Pons (tissue), 1 donor: ENCODE measurements at regions not wholly inside any gene's neighbourhood (a gene's known extent, or its start where the extent isn't known, plus 50 kb on each side); places are given as distances from the start of the nearest gene placed in this dataset.
"Not testable (repeated sequence)": the region's sequence is repeated elsewhere in the genome, so short reads cannot be mapped to it uniquely, and the experiment has no call there.

Experiments used
- DNase-seq: peaks from one replicate; pipeline ENCODE4 v3.0.0-alpha.2; 2016; ENCODE audit warnings: low spot score

DNA sequence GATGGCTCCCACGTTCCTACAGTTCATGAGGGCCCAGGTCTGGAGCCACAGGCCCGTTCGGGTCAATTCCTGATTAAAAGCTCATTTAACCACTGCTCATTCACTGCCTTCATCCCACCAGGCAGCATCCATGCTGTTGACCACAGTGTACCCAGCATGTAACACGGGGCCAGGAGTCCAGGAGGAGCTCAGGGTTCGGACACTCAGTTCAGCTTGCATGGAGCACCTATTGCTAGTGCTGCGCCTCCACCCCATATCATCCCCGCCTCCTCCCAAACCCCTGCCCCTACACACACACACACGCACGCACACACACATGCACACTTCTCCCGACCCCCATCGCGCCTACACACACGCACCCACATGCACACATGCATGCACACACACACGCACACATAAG is 72.9 kb upstream of the SNTG2 start:
- DNase-seq, result no peak

DNA sequence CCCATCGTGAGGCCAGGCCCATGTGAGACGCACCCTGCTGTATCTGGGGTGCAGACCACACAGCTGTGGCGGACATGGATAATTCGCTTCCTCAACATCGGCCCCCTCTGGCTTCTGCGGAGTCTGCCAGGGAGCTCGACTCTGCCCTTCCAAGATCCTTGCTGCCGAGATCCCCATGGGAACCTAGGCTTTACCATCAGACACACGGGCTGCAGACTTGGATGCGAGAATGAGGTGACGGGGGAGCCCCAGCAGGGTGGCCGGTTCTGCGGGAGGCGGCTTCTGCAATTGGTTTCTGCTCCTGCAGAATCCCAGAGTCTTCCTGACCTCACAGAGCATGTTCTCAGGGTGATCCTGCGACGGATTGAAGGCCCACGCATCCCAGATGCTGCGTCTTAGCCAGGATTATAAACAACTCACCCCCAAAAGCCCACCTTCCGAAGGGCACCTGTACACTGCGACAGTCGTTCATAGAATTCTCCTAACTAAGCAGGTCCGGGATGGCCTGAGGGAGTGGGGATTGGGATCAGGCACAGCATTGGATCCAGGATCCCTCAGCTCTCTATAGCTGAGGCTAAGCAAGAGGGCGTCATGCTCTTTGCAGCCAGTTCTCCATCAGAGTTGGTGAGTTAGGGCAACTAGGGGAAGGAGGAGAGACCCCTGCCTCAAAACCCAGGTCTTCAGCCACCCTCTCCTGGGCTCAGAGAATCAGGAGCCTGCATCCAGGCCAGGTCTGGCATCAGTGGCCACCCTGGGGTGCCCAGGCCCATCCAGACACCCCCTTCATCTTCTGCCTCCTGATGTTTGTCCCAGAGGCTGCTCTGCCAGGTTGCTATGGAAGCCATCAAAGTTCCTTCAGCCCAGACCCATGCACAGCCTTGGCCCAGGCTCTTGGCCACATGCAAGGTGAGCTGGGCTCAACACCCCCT is 74.7 kb upstream of the SNTG2 start:
- no peak for DNase-seq

DNA sequence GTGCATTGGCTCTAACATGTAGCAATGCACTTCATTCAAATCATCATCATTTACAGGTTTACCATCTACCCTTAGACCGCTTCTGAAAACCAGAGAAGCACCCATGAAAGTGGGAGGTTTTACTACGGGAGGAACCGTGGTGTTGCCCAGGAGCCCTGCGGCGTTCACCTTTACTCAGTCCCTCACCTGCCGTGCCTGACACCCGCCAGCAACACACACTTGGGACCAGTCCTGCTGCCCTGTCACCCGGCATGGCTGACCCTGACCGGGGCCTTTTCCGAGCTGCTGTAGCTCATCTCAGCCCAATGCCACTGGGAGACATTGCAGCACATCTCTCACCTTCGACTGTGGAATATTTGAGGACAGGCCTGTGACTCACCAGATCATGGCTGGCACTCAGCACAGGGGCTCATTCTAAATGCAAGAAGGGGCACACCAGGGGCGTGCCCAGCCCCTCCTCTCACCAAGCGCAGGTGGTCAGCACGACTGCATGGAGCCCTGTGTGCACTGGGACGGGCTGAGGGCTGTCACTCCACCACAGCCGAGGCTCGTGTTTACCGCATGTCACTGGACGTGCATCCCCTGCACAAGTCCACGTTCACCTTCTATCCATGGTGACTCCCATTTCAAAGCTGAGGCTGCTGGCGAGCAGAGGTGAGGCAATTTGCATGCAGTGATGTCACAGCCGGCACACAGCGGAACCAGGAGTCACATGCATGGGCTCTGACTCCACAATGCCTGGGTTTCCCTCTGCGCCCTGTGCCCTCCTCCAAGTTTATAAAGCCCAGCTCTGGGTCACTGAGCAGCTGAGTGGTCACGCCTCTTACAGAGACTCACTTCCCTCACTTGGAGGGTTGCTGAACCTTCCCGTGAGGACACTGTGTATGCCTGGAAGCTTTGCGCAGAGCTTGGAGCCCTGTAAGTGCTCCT is 76.7 kb upstream of the SNTG2 start:
- no peak for DNase-seq

DNA sequence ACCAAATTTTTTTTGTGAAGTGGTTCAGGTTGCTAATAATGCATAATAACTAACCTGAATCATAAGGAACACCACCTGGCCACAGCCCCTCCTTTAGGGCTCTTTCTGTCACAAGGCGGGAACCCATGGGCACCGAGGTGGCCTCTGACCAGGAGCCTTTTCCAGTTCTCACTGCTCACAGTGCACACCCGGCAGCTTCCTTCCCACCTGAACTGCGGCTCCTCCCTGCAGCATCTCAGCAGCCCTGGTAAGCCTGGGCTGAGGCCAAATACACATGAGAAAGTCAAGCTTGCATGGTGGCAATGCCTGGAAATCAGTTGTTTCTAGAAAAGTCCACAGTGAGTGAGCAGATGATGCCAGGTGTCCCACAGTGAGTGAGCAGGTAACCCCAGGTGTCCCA is 77.6 kb upstream of the SNTG2 start:
- no peak for DNase-seq

DNA sequence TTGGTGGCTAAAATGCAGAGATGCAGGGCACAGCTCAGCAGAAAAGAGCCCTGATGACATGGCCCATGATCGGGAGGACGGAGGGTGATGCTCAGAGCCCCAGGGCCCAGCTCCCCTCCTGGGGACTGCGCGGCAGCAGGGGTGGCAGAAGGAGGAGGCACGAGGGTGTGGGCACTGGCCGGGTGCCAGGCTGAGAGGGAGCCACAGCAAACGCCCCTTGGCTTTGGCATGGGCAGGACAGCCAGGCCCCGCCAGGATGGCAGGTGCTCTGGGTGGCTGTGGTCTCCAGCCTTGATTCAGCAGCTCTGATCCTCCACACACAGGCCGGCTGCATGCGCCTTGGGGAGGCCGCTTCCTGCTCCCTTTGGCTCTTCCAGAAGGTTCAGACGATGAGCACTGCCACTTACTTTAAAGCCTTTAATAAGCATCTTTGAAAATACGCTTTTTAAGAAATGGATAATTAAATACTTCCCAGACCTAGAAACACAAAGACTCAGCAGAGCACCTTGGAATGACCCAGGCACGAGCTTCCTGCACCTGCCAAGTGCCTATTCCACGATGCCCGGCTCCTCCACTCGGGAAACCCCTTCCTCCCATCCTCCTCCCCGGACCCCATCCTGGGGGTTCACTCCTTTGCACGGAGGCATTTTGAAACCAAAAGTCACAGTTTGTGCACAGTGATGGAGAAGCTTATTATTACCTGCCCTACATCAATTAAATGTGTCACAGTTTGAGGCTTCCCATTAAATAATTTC is 78.5 kb upstream of the SNTG2 start:
- DNase-seq, result no peak

DNA sequence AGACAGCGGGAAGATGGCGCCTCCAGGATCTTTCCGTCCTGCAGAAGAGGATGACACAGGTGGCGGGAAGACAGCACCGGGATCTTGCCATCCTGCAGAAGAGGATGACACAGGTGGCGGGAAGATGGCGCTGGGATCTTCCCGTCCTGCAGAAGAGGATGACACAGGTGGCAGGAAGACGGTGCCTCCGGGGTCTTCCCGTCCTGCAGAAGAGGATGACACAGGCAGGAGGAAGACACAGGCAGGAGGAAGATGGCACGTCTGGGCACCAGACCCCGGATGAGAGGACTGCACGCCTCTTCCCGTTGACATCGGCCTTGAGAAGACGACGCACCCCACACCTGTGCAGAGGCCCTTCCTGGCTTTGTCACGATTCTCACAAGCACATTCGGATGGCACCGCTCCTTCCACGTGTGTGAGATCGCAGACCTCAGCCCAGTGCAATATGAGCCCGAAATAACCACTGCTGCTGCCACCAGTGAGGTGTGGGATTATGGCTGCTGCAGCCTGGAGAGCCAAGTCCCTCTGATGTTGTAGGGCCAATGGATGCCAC is 79.4 kb upstream of the SNTG2 start:
- no peak for DNase-seq

DNA sequence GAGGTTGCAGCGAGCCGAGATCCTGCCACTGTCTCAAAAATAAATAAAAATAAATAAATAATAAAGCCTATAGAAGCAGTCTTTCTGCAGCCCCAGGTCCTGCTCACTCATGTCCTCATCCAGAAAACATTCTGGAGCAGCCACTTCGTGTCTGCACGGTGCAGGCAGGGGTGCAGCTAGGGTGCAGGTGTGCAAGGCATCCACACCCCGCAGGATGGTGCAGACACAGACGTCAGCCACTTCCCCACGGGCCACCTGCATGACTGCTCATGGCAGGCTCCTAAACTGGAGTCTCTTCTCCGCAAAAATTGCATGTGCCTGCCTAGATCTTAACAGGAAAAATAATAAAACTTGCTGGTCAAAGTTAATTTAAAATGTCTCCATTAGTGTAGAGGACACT is 80.2 kb upstream of the SNTG2 start:
- DNase-seq, result no peak

DNA sequence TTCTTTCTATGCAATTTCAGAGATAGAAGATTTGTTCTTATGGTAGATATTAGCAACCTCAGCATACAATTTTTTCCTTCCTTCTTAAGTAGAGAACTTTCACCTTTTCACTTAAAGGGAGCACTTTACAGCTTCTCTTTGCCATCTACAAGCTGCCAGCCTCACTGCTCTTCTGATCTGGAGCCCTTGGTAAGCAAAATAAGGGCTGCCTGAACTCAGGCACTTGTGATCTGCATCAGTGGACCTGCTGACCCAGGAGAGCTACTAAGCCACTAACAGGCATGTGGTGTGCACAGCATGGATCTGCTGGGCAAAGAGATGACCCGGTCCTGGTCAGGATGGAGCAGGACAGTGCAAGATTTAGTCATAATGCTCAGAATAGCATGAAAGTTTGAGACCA is 80.8 kb upstream of the SNTG2 start:
- no peak for DNase-seq

DNA sequence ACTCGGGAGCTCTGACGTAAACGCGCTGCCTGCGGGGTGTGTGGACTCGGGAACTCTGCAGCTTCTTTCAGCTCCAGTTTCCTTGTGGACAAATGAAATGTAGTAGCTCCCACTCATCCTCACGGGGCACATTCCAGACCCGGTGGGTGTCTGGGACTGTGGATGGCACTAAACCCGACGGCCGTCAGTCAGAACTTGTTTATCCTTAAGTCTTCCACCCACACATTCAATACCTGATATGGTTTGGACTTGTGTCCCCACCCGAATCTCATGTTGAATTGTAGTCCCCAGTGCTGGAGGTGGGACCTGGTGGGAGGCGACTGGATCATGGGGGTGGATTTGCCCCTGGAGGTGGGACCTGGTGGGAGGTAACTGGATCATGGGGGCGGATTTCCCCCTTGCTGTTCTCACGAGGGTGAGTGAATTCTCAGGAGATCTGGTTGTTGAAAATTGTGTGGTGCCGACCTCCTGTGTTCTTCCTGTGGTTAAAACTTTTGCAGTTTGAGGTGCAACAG is 81.2 kb upstream of the SNTG2 start:
- DNase-seq, result no peak

DNA sequence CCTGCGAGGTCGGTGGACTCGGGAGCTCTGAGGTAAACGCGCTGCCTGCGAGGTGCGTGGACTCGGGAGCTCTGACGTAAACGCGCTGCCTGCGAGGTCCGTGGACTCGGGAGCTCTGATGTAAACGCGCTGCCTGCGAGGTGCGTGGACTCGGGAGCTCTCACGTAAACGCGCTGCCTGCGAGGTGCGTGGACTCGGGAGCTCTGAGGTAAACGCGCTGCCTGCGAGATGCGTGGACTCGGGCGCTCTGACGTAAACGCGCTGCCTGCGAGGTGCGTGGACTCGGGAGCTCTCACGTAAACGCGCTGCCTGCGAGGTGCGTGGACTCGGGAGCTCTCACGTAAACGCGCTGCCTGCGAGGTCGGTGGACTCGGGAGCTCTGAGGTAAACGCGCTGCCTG is 81.8 kb upstream of the SNTG2 start:
- DNase-seq, result not testable (repeated sequence)

DNA sequence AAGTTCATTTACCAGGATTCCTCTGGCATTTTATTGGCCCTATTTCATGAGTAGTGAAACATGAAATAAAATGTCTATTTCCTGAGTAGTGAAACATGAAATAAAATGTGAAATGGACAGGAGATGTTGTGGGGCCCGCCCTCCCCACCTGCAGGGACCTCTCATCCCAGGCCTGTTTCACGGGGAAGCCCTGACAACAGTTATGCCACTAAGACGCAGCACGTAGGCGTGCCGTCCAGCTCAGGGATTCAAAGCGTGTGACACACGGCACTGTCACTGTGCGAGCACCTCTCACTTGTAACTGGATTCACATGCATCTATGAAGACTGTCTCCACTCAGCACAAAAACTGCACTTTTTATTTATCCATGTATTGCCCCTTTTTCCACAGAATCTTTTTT is 83.4 kb upstream of the SNTG2 start:
- no peak for DNase-seq

DNA sequence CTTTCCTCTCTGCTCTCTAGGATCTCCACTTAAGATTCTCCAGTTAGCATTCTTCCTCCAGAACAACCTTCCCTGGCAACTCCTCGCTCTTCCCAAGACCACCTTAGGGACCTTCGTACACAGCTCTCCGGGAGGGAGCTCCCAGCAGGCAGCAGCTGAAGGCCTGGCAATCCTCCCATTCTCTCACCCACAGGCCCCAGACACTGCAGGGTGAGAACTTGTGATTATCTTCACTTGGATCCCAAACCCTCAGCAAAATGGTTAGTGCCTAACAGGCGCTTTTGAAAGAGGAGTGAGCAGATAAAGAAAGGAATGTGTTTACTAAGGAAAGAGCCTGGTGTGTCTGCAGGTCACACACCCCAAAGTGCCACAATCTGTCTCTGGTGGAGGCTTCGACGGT is 83.8 kb upstream of the SNTG2 start:
- DNase-seq, result no peak

DNA sequence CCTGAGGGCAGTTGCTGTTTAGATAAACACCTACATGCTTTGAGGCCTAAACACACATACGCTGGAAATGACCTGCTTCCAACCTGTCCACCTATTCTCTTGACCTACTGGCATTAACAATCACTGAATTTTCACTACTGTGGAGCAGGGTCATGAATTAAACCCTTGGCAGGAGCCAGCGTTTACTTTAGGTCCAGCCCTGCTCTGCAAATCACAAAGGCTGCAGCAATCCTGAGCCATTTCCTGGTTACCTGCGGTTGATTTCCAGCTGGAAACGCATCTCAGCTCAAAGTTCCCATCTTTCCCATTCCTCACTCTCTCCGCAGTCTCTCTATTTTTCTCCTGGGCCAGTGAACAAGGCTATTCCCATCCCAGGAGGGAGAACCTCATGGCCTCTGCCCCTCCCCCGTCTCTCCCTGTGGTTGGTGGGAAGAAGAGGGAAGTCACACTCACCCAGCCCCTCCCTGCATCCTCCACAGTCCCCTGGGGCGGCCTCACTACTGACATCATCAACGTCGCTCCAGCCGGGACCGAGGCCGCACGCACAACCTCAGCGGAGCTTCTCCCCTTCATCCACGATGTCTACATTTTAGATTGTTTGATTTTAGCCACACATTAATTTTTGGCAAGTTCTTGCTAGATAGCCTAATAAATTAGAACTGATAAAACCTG is 84.5 kb upstream of the SNTG2 start:
- DNase-seq, result no peak

DNA sequence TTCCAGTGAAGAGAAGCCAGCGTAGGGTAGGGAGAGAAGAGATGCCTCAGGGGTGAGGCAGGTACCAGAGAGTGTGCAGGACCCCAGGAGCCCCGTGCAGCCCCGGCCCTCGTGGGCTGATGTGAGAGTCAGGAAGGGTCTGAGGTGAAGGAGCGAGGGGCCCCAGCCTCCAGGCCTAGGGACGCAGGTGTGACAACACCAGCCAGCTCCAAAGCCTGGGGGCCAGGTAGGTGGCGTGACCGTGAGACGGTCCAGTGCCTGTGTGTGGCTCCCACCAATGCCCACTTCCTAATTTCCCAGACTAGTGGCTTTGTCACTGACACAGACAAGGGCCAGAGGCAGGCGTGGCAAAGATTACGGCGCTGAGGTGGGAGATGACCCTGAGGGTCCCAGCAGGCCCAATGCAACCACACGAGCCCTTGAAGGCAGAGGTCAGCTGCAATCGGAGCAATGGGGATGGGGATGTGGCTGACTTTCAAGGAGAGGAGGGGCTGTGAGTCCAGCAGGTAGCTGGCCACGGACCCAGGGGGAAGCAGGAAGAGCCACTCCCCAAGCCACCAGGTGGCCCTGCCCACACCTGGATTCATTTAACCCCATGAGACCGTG is 86.0 kb upstream of the SNTG2 start:
- no peak for DNase-seq

DNA sequence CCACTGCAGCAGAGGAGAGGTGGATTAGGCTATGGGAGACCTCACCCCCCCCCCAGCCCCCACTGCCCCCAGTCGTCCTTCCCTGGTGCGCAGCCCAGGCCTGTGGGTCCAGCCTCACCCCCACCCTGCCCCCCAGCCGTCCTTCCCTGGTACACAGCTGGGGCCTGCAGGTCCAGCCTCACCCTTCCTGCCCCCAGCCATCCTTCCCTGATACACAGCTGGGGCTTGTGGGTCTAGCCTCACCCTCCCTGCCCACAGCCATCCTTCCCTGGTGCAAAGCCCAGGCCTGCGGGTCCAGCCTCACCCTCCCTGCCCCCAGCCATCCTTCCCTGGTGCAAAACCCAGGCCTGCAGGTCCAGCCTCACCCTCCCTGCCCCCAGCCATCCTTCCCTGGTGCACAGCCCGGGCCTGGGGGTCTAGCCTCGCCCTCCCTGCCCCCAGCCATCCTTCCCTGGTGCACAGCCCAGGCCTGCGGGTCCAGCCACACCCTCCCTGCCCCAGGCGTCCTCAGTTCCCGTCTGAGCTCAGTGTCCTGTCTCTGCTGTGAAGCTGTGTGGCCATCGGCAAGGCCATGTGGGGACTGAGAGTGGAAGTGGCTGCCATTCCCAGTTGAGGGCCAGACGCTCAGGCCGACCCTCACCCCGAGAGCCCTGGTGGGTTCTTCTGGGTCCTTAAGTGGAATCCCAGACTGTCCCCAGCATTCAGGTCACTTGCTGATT is 86.8 kb upstream of the SNTG2 start:
- no peak for DNase-seq

DNA sequence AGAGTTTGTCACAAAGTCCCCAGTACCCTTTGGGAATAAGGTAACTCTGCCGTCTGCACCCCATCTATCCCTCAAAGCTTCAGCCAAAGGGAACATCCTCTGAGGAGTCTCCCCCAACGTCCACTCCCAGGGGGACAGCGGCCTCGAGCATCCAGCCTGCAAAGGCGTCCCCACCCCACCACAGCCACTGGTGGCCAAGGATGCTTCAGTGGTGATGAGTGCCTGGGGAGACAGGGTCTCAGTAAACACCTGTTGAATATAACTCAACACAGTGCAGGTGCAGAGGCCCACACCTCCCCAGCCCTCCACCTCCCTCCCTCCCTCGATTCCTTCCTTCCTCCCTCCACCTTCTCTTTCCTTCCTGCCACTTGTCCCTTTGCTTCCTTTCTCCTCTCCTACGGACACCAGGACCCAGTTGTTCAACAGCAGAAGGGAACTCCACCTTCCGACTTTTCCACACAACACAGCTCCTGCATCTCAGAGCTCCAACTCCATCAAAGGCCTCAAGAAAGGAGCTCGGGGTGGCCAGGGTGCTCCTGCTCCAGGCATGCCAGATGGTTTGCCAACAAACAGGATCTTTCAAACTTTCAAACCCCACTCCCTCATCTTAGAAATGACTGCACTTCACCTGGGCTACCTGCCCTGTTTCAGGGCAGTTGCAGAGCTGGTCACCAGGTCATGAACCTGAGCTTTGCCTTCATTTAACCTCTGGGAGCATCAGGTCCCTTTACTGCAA is 87.8 kb upstream of the SNTG2 start:
- DNase-seq, result no peak

DNA sequence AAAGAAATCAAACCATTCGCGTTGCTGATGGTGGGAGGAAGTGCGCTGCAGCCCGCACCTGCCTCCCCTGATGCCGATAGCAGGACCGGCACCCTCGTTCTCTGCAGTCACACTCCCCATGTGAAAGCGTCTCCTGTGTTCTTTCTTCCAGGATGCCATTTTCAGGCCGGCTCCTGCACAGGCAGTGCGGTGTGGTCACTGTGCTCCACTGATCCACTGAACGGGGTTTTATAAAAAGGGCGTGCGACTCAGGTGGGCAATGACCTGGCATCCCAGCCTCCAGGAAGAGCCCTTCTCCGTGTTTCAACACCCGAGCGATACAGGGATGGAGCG is 88.3 kb upstream of the SNTG2 start:
- DNase-seq, result no peak

DNA sequence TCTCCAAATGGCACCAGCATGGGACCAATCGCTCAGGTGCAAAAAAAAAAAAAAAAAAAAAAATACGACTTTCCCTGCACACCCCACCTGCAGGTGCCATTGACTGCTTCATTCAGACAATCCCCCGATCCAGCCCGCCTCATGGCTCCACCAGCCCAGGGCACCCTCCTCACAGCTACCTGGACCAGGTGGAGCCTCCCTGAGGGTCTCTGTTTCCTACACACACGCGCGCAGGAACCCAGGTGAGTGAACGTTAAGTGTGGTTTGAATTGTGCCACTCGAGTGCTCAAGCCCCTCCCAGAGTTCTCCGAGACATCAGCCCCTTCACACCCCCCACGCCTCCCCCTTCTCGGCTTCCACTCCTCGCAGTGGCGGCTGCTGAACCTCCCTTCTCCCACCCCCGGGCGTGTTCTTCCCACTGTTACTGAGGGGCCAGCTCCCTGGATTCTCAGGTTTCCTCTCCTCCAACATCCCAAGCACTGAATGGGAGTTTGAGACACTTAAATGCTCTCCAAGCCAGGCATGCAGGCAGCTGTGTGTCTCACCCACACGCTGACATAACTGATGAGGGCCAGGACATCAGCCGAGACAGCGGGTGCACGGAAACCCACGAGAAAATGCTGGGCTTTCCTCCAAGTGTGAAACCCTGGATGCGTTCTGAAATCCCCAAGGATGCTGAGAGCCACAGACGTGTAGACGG is 88.8 kb upstream of the SNTG2 start:
- DNase-seq, result no peak
